Osteocyte (in vitro differentiated cells): ENCODE measurements at regions not wholly inside any gene's neighbourhood (a gene's known extent, or its start where the extent isn't known, plus 50 kb on each side); places are given as distances from the start of the nearest gene placed in this dataset.

Experiments used
- DNase-seq: peaks from one replicate; pipeline ENCODE4 v3.0.0; 2021; ENCODE audit warnings: mixed read lengths; ENCODE audit not compliant: unreplicated experiment; ENCODE audit errors: extremely low spot score
- H3K27ac Mint-ChIP-seq: one replicate; pipeline ENCODE4 v1.8.0; 2021; ENCODE audit warnings: mild to moderate bottlenecking, mixed read lengths; ENCODE audit not compliant: unreplicated experiment
- H3K27me3 Mint-ChIP-seq: one replicate; pipeline ENCODE4 v1.8.0; 2021; ENCODE audit warnings: mixed read lengths; ENCODE audit not compliant: unreplicated experiment
- H3K36me3 Mint-ChIP-seq: one replicate; pipeline ENCODE4 v1.8.0; 2021; ENCODE audit warnings: mixed read lengths; ENCODE audit not compliant: unreplicated experiment
- H3K4me1 Mint-ChIP-seq: one replicate; pipeline ENCODE4 v1.8.0; 2021; ENCODE audit warnings: mixed read lengths; ENCODE audit not compliant: unreplicated experiment
- H3K4me3 Mint-ChIP-seq: one replicate; pipeline ENCODE4 v1.8.0; 2021; ENCODE audit warnings: mild to moderate bottlenecking, moderate library complexity, mixed read lengths; ENCODE audit not compliant: unreplicated experiment
- H3K9me3 Mint-ChIP-seq: one replicate; pipeline ENCODE4 v1.8.0; 2021; ENCODE audit warnings: mixed read lengths; ENCODE audit not compliant: unreplicated experiment
- TF ChIP-seq, protein P1 (sequence below): fragments of 200-600 bp; sonication (generic); IDR thresholded peaks from 2 replicates; pipeline ENCODE4 v1.5.0; 2021; ENCODE audit warnings: antibody characterized with exemption, mild to moderate bottlenecking, moderate library complexity

GRCh38 chr9:80648336-80648735 lies 1041.0 kb downstream of the TLE1 start:
- no peaks in the 10 kb centered on the region for H3K36me3 Mint-ChIP-seq
- H3K9me3 Mint-ChIP-seq: no peaks in the 10 kb centered on the region
- peak overlapping the region; percentile 72 for H3K27ac Mint-ChIP-seq
- TF ChIP-seq, protein P1, sequence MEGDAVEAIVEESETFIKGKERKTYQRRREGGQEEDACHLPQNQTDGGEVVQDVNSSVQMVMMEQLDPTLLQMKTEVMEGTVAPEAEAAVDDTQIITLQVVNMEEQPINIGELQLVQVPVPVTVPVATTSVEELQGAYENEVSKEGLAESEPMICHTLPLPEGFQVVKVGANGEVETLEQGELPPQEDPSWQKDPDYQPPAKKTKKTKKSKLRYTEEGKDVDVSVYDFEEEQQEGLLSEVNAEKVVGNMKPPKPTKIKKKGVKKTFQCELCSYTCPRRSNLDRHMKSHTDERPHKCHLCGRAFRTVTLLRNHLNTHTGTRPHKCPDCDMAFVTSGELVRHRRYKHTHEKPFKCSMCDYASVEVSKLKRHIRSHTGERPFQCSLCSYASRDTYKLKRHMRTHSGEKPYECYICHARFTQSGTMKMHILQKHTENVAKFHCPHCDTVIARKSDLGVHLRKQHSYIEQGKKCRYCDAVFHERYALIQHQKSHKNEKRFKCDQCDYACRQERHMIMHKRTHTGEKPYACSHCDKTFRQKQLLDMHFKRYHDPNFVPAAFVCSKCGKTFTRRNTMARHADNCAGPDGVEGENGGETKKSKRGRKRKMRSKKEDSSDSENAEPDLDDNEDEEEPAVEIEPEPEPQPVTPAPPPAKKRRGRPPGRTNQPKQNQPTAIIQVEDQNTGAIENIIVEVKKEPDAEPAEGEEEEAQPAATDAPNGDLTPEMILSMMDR: no peak
- H3K27me3 Mint-ChIP-seq: no peaks in the 10 kb centered on the region
- H3K4me1 Mint-ChIP-seq: peaks cover 30% of the 10 kb centered on the region
- no peak for DNase-seq
- no peak overlapping the region for H3K4me3 Mint-ChIP-seq

- DNase-seq: no peak
- Mint-ChIP-seq H3K4me1 (peaks cover 27% of the 10 kb centered on the region), H3K4me3 (no peak overlapping the region), H3K27ac (no peak overlapping the region), H3K27me3 (no peaks in the 10 kb centered on the region), H3K36me3 (no peaks in the 10 kb centered on the region), H3K9me3 (peaks cover 9% of the 10 kb centered on the region)
- TF ChIP-seq, protein P1: no peak
These were observed 1043.1 kb downstream of the TLE1 start for GRCh38 chr9:80646211-80646610.

DNA sequence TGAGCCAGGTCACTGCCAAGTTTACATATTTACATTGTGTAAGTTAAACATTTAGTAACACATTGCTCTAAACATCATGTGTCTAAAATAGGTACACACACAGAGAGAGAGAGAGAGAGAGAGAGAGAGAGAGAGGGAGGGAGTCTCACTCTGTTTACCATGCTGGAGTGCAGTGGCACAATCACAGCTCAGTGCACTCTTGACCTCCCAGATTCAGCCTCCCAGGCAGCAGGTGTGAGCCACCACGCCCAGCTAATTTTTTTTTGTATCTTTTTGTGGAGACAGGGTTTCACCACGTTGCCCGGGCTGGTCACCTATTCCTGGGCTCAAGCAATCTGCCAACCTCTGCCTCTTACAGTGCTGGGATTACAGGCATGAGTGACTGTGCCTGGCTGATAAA lies 1045.3 kb downstream of the TLE1 start:
- DNase-seq: no peak
- no peak overlapping the region for H3K27ac Mint-ChIP-seq
- H3K4me3 Mint-ChIP-seq: no peak overlapping the region
- peaks cover 9% of the 10 kb centered on the region for H3K9me3 Mint-ChIP-seq
- TF ChIP-seq, protein P1: no peak
- H3K4me1 Mint-ChIP-seq: peaks cover 15% of the 10 kb centered on the region
- H3K27me3 Mint-ChIP-seq: no peaks in the 10 kb centered on the region
- H3K36me3 Mint-ChIP-seq: no peaks in the 10 kb centered on the region

- TF ChIP-seq, protein P1: no peak
- no peak for DNase-seq
- H3K27ac Mint-ChIP-seq: no peak overlapping the region
- no peaks in the 10 kb centered on the region for H3K27me3 Mint-ChIP-seq
- no peak overlapping the region for H3K4me3 Mint-ChIP-seq
- peaks cover 7% of the 10 kb centered on the region for H3K36me3 Mint-ChIP-seq
- H3K9me3 Mint-ChIP-seq: peaks cover 35% of the 10 kb centered on the region
- peaks cover 12% of the 10 kb centered on the region for H3K4me1 Mint-ChIP-seq
These were observed 1054.3 kb downstream of the TLE1 start for GRCh38 chr9:80635065-80635464.

GRCh38 chr9:80632041-80632440 lies 1057.3 kb downstream of the TLE1 start:
- DNase-seq: no peak
- Mint-ChIP-seq H3K36me3 (peaks cover 7% of the 10 kb centered on the region), H3K4me1 (peaks cover 12% of the 10 kb centered on the region), H3K9me3 (peaks cover 30% of the 10 kb centered on the region), H3K27ac (no peak overlapping the region), H3K4me3 (no peak overlapping the region), H3K27me3 (no peaks in the 10 kb centered on the region)
- TF ChIP-seq, protein P1: no peak
